Liver (tissue), 8 donors: ENCODE measurements at regions not wholly inside any gene's neighbourhood (a gene's known extent, or its start where the extent isn't known, plus 50 kb on each side); places are given as distances from the start of the nearest gene placed in this dataset.

ENCODE experiments used
- DNase-seq: peaks from one replicate; pipeline ENCODE4 v3.0.0-alpha.2; 2017; ENCODE audit warnings: low spot score
- H3K27ac ChIP-seq, 2 donors: one replicate each; pipeline ENCODE4 v1.7.0; 2013; ENCODE audit warnings: inconsistent platforms in 2 of 2, low read length in 2 of 2, control low read depth in 1 of 2, low read depth in 1 of 2, mild to moderate bottlenecking in 1 of 2
- H3K27me3 ChIP-seq, 4 donors: one replicate each; pipeline versions ENCODE4 v1.6.1 to v1.7.0; 2013; ENCODE audit warnings: low read length in 3 of 4, inconsistent platforms in 1 of 4, mild to moderate bottlenecking in 1 of 4, moderate library complexity in 1 of 4; ENCODE audit not compliant: control insufficient read depth in 4 of 4, insufficient read depth in 4 of 4
- H3K36me3 ChIP-seq, 4 donors: one replicate each; pipeline versions ENCODE4 v1.6.1 to v1.7.0; 2013; ENCODE audit warnings: low read length in 3 of 4, mild to moderate bottlenecking in 3 of 4, low read depth in 1 of 4, moderate library complexity in 1 of 4; ENCODE audit not compliant: control insufficient read depth in 4 of 4, insufficient read depth in 3 of 4
- H3K4me1 ChIP-seq, 4 donors: one replicate each; pipeline versions ENCODE4 v1.6.1 to v1.7.0; 2013; ENCODE audit warnings: low read length in 3 of 4, mild to moderate bottlenecking in 3 of 4, moderate library complexity in 1 of 4; ENCODE audit not compliant: control insufficient read depth in 4 of 4, insufficient read depth in 4 of 4
- H3K4me3 ChIP-seq, 3 donors: one replicate each; pipeline versions ENCODE4 v1.6.1 to v1.7.0; 2013; ENCODE audit warnings: low read length in 3 of 3, control low read depth in 1 of 3, low read depth in 1 of 3, mild to moderate bottlenecking in 1 of 3
- H3K9ac ChIP-seq, 2 donors: one replicate each; pipeline ENCODE4 v1.7.0; 2013; ENCODE audit warnings: low read length in 2 of 2, mild to moderate bottlenecking in 2 of 2, moderate library complexity in 2 of 2, control low read depth in 1 of 2, low read depth in 1 of 2
- H3K9me3 ChIP-seq, 4 donors: one replicate each; pipeline versions ENCODE4 v1.6.1 to v1.7.0; 2013; ENCODE audit warnings: low read length in 3 of 4; ENCODE audit not compliant: control insufficient read depth in 4 of 4
- ATF3 ChIP-seq: IDR thresholded peaks from 2 replicates; pipeline ENCODE4 v1.6.1; 2016; ENCODE audit warnings: antibody characterized with exemption
- CTCF ChIP-seq: fragments of 150-350 bp; IDR thresholded peaks from 2 replicates; pipeline ENCODE4 v1.5.1; 2017; ENCODE audit warnings: improper control_type of control experiment, low read depth, low read length; ENCODE audit not compliant: missing input control
- EGR1 ChIP-seq, 2 donors: IDR thresholded peaks; 2 replicates each; pipeline ENCODE4 v1.6.1; 2016 to 2018; ENCODE audit warnings: antibody characterized with exemption in 2 of 2, low read depth in 2 of 2
- FOXA1 ChIP-seq: IDR thresholded peaks from 2 replicates; pipeline ENCODE4 v1.6.1; 2016; ENCODE audit warnings: antibody characterized with exemption
- FOXA2 ChIP-seq: IDR thresholded peaks from 2 replicates; pipeline ENCODE4 v1.6.1; 2016; ENCODE audit warnings: antibody characterized with exemption
- GABPA ChIP-seq, 2 donors: IDR thresholded peaks in 1 of 2; conservative IDR thresholded peaks in 1 of 2; 2 replicates each; pipeline ENCODE4 v1.6.1; 2016; ENCODE audit warnings: antibody characterized with exemption in 2 of 2, mild to moderate bottlenecking in 1 of 2, moderate library complexity in 1 of 2
- HNF4A ChIP-seq, 2 donors: conservative IDR thresholded peaks; 2 replicates each; pipeline ENCODE4 v1.6.1; 2016; ENCODE audit warnings: antibody characterized with exemption in 2 of 2, mild to moderate bottlenecking in 2 of 2
- HNF4G ChIP-seq: IDR thresholded peaks from 2 replicates; pipeline ENCODE4 v1.6.1; 2016; ENCODE audit warnings: antibody characterized with exemption
- JUND ChIP-seq, 2 donors: IDR thresholded peaks; 2 replicates each; pipeline ENCODE4 v1.6.1; 2016; ENCODE audit warnings: antibody characterized with exemption in 2 of 2
- MAX ChIP-seq: IDR thresholded peaks from 2 replicates; pipeline ENCODE4 v1.6.1; 2016; ENCODE audit warnings: antibody characterized with exemption
- NR2F2 ChIP-seq: IDR thresholded peaks from 2 replicates; pipeline ENCODE4 v1.6.1; 2016; ENCODE audit warnings: antibody characterized with exemption
- RAD21 ChIP-seq, 2 donors: IDR thresholded peaks; 2 replicates each; pipeline ENCODE4 v1.6.1; 2016; ENCODE audit warnings: antibody characterized with exemption in 2 of 2, mild to moderate bottlenecking in 2 of 2
- REST ChIP-seq: IDR thresholded peaks from 2 replicates; pipeline ENCODE4 v1.6.1; 2016; ENCODE audit warnings: antibody characterized with exemption, mild to moderate bottlenecking
- RXRA ChIP-seq, 2 donors: IDR thresholded peaks; 2 replicates each; pipeline ENCODE4 v1.6.1; 2017 to 2018; ENCODE audit warnings: antibody characterized with exemption in 2 of 2, mild to moderate bottlenecking in 1 of 2
- SP1 ChIP-seq: IDR thresholded peaks from 2 replicates; pipeline ENCODE4 v1.6.1; 2018; ENCODE audit warnings: antibody characterized with exemption, mild to moderate bottlenecking
- TAF1 ChIP-seq: conservative IDR thresholded peaks from 2 replicates; pipeline ENCODE4 v1.6.1; 2016; ENCODE audit warnings: antibody characterized with exemption, mild to moderate bottlenecking
- YY1 ChIP-seq: IDR thresholded peaks from 2 replicates; pipeline ENCODE4 v1.6.1; 2016; ENCODE audit warnings: antibody characterized with exemption, mild to moderate bottlenecking
- ZBTB33 ChIP-seq: IDR thresholded peaks from 2 replicates; pipeline ENCODE4 v1.6.1; 2016; ENCODE audit warnings: antibody characterized with exemption
- WGBS: extraction: QIAGEN DNeasy Blood & Tissue Kit; methylation state at CpG from one replicate; pipeline ENCODE4 v1.1.7; 2013; 5-methylcytosine and 5-hydroxymethylcytosine counted together
- donor health status: healthy.
- donor health status: healthy.
- donor health status: healthy.
- donor health status: healthy.
- donor health status: healthy.

- Histone ChIP-seq H3K9ac (no peak overlapping the region), H3K4me1 (no peaks in the 10 kb centered on the region), H3K36me3 (no peaks in the 10 kb centered on the region), H3K4me3 (no peak overlapping the region), H3K9me3 (no peaks in the 10 kb centered on the region), H3K27me3 (no peaks in the 10 kb centered on the region), H3K27ac (no peak overlapping the region)
- TF ChIP-seq GABPA (IDR thresholded peaks at IDR 0.05 in 1 of 2, conservative IDR thresholded peaks at IDR 0.05 in 1 of 2) (no peak), FOXA1 (no peak), FOXA2 (no peak), NR2F2 (no peak), HNF4A (conservative IDR thresholded peaks at IDR 0.05) (no peak), ATF3 (no peak), RAD21 (IDR thresholded peaks at IDR 0.05) (no peak), TAF1 (no peak), SP1 (no peak), ZBTB33 (no peak), RXRA (IDR thresholded peaks at IDR 0.05) (no peak), MAX (no peak), JUND (IDR thresholded peaks at IDR 0.05) (no peak), HNF4G (no peak), YY1 (no peak), CTCF (no peak), REST (no peak), EGR1 (IDR thresholded peaks at IDR 0.05; ENCODE audit: low read depth in 2 of 2) (no peak)
- WGBS, result 90% methylated on average over 1 of the region's 1 CpG
- no peak for DNase-seq
Observed at GRCh38 chr5:96074460-96074859, 112.8 kb upstream of the ELL2 start.

GRCh38 chr5:96072791-96073165 is 111.1 kb upstream of the ELL2 start:
- Histone ChIP-seq H3K27me3 (no peaks in the 10 kb centered on the region), H3K4me1 (no peaks in the 10 kb centered on the region), H3K27ac (no peak overlapping the region), H3K4me3 (no peak overlapping the region), H3K36me3 (no peaks in the 10 kb centered on the region), H3K9me3 (no peaks in the 10 kb centered on the region), H3K9ac (no peak overlapping the region)
- 92% methylated on average over 3 of the region's 3 CpGs for WGBS
- TF ChIP-seq SP1 (no peak), EGR1 (IDR thresholded peaks at IDR 0.05; ENCODE audit: low read depth in 2 of 2) (no peak), MAX (no peak), HNF4G (no peak), TAF1 (no peak), GABPA (IDR thresholded peaks at IDR 0.05 in 1 of 2, conservative IDR thresholded peaks at IDR 0.05 in 1 of 2) (no peak), RXRA (IDR thresholded peaks at IDR 0.05) (no peak), FOXA1 (no peak), JUND (IDR thresholded peaks at IDR 0.05) (no peak), CTCF (no peak)
- DNase-seq, result no peak
